ENCODE measurements at regions not wholly inside any gene's neighbourhood (a gene's known extent, or its start where the extent isn't known, plus 50 kb on each side); places are given as distances from the start of the nearest gene placed in this dataset.

DNA sequence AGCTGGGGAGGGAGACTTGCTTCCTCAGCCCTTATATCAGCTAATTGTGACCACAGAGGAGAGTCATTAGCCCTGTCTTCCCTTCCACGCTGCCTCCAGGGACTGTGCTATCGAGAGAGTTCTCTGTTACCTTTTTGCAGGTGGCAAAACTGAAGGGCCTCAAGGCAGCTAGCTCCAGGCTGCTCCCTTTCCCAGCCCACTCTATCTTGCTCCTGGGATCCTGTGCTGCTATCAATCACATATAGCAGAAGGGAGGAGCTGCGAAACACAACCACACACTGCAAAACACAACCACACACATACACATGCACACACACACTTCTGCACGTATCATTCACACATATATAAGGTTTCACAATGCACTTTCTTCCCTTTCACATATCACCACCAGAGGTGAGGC is 205.3 kb upstream of the MTNR1B start:
- DNase-seq (ENCODE audit: low spot score), result no peak

GRCh38 chr11:92765082-92765840 is 204.2 kb upstream of the MTNR1B start:
- no peak for DNase-seq (ENCODE audit: low spot score)

DNA sequence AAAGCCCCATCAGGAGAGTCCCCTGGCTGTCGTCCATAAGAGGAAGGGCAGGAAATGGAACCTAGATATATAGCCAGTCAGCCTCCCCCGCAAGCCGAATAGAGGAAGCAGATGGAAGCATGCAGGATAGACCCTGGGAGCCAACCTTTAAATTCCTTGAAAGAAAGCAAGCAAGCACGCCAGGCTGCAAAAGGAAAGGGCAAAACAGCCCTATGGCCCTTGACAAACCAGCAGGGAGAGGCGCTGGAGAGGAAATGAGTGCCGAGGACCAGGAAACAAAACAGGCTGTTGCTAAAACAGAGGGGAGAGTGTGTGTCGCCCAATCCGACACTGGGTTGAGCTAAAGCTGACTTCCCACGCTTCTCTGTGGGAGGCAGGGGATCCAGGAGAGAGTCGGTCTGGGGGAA is 203.5 kb upstream of the MTNR1B start:
- DNase-seq (ENCODE audit: low spot score), result no peak

DNA sequence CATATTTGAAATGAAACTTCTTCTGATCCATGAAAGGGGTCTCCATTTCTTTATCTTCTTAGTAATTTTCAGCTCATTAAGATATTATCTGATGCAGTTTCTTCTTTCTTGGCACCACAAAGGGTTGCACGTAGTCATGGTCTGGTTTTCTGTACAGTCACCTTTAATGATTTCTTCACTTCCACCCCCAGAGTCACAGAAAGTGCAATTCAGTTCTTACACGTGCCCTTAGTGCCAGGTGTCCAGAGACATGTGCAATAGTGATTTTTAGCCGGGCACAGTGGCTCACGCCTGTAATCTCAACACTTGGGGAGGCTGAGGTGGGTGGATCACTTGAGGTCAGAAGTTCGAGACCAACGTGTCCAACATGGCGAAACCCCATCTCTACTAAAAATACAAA is 202.8 kb upstream of the MTNR1B start:
- no peak for DNase-seq (ENCODE audit: low spot score)

DNA sequence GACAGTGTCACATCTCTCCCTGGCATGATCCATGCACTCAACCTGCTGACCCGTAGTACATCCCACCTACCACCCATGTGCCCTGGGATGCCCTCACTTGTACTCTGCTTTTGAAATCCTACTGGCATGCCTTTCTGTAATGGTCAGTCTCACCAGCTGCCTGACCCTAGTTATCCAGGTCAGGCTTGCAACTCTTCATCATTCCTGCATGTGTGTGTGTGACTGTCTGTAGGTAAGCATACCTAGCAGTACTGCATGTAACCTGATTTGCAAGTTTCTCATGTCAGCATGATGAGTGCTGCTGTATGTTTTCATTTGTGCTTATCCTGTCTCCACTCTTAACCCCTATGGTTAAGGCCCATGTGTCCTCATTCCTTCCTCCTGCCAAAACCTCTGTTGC is 202.0 kb upstream of the MTNR1B start:
- no peak for DNase-seq (ENCODE audit: low spot score)

DNA sequence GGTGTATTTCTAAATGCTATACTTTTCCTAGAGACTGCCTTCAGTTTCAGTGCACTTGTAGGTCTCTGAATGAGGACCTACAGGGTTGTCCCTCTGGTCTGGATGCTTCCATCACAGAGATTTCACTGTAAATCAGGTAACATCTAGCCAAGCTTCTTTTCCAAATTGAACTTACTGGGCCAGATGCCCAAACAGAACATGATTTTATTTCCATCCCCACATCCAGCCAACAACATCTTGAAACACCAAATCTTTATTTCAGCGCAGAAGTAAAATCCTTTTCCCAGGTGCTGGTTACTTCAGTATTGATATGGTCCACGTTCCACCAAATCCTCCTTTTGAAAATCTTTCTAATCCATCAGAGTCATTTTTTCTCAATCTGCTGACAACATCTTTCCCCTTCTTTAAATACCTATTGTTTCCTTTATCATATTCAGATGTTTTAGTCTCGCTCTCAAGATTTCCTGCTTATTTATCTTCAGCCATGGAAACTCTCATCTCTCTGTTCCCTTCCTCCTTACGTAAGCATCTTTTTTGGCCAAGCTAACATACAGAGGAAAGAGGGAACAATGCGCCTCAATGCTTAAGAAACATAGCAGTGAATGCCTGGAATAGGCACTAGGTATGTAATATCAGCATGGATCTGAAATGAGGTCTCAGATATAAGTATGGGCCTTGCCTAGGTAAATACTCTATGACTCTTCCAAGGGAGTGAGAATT is 201.2 kb upstream of the MTNR1B start:
- no peak for DNase-seq (ENCODE audit: low spot score)

GRCh38 chr11:92769112-92769511 is 200.3 kb upstream of the MTNR1B start:
- DNase-seq (ENCODE audit: low spot score), result no peak

DNA sequence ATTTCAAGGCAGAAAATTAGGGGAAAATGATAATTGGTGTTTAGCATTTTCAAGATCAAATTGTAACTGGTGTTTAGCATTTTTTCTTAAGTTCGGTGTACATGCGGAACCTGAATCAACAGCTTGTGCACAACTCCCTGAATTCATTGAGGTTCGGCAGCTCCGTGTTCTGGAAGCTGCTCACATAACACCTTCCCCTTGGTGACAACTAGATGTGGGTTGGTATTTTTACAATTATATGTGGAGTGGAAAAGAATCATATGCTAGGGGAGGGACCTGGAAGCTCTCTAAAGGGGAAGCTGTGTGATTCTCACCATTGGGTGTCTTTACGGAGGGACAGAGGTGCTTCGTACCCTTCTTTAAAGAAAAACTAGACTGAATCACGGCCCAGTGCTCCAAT is 199.0 kb upstream of the MTNR1B start:
- no peak for DNase-seq (ENCODE audit: low spot score)

DNA sequence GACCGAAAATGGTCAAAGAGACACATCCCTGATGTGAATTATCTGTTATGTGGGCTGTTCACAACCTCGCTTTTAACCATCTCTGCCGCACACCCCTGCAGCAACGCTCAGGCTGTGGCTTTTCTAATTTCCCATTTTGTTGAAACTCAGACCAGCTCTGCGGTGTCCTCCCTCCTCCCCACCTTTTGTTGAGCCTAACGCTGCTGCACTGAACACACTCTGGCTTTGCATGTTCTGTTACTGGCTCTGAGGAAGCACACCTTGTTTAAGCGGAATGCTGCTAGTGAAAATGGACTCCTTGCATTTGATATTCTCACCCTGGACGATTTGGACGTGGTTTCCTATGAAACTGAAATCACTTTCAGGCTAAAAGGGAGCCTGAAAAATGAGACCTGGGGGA is 198.5 kb upstream of the MTNR1B start:
- no peak for DNase-seq (ENCODE audit: low spot score)

DNA sequence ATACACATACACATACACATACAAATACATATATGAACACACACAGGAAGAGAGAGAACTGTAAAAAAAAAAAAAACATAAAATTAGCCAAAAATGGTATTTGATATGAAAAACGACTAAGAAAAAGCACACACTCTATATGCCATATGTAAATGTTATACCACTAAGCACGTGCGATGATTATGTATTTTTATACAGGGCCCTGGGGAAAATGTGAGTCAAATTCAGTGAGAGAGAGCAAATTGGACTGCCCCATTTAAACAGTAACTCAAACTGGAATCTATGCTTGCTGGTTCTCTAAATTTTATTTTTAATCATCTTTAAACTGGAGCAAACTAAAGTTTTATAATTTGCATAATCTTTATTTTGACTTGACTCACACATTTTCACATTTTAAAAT is 197.8 kb upstream of the MTNR1B start:
- DNase-seq (ENCODE audit: low spot score), result no peak

DNA sequence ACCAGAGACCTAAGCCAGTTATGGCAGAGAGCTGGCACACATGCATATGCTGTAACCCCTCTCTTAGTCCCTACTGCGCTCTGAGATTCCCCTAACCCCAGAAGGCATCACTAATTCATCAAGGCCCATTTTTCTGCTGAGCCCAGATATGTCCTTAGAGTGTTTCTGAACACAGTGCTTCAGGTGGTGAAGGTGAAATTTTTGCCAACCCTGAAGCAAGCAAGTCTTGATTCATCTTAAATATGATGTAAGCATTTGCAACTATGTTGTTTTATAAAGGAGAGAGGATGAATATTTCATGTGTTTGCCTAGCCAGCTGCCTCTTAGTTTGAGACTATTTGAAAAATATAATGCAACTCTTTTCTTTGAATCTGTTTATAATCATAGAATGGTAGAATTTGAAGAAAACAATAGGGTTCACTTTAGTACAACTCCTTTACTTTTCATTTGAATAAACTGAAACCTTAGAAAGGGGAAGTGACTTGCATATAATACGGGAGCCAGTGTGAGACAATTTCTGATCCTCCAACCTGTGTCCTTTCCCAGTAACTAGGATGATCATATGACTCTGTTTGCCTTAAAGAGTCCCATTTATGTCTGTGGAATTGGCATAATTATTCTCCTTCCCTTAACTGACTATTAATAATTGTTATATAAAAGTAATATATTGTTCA is 194.3 kb upstream of the MTNR1B start:
- DNase-seq (ENCODE audit: low spot score), result no peak

DNA sequence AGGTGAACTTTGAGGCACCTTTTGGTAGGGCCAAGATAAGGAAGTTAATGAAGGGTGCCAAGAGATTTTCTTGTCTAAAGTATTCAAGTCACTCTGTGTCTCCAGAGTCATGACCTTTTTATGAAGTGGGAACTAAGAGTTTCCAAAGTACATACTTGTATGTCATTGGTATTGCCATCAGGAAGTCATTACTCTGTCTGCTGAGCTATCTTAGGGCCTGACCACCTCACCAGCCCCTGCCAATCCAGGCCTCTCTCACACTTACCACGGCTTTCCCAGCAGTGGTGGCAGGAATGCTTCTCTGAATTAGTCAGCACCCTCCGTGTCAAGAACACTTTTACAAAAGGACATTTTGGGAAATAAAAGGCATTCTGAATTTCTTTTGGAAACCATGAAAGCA is 192.8 kb upstream of the MTNR1B start:
- no peak for DNase-seq (ENCODE audit: low spot score)

DNA sequence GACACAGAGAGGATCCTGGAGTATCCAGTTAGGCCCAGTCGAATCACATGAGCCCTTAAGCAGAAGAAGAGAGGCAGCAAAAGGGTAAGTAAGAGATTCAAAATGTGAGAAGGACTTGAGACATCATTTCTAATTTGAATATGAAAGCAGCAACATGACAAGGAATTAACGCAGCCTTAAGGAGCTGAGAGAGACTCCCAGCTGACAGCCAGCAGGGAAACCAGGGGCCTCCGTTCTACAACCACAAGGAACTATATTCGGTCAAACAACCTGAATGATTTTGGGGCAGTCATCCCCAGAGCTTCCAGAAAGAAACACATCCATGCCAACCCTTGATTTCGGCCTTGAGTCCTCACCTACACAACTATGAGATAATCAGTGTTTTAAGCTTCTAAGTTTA is 189.7 kb upstream of the MTNR1B start:
- DNase-seq (ENCODE audit: low spot score), result no peak

- no peak for DNase-seq (ENCODE audit: low spot score)
Observed at GRCh38 chr11:92781151-92781550, 188.3 kb upstream of the MTNR1B start.

- no peak for DNase-seq (ENCODE audit: low spot score)
Observed at GRCh38 chr11:92782806-92783205, 186.6 kb upstream of the MTNR1B start.

- DNase-seq (ENCODE audit: low spot score), result no peak
Observed at GRCh38 chr11:92784331-92784730, 185.1 kb upstream of the MTNR1B start.

GRCh38 chr11:92787638-92788037 is 181.8 kb upstream of the MTNR1B start:
- no peak for DNase-seq (ENCODE audit: low spot score)

- DNase-seq (ENCODE audit: low spot score), result no peak
Observed at GRCh38 chr11:92789761-92790160, 179.7 kb upstream of the MTNR1B start.

GRCh38 chr11:92790366-92790765 is 179.1 kb upstream of the MTNR1B start:
- no peak for DNase-seq (ENCODE audit: low spot score)

DNA sequence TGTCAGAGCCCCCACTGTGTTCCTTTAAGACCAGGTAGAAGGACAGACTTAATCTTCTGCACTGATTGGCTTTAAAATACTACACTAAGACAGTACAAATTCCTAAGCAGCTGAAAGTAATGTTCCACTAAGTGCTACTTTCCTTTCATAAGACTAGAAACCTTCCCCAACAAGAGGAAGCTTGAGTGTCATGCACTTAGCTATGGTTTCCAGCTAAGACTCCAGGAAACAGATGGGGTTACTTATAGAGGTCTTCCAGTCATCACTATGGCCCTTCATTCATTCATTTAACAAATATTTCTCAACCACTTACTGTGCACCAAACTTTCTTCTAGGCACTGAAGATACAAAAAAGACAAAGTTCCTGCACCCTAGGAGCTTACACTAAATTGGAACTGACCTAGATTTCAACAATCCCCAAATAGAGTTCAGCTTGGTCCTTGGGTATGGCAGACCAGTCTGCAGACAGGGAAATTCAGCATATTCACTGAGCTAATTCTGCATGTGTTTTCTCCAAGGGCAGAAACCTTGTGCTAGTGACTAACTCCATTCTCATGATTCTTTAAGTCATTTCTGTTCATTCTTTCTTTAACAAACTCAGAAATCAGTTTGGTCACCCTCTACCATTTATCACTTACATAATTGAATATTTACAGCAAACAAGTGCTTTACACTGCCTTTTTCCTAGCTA is 178.4 kb upstream of the MTNR1B start:
- DNase-seq (ENCODE audit: low spot score), result no peak

DNA sequence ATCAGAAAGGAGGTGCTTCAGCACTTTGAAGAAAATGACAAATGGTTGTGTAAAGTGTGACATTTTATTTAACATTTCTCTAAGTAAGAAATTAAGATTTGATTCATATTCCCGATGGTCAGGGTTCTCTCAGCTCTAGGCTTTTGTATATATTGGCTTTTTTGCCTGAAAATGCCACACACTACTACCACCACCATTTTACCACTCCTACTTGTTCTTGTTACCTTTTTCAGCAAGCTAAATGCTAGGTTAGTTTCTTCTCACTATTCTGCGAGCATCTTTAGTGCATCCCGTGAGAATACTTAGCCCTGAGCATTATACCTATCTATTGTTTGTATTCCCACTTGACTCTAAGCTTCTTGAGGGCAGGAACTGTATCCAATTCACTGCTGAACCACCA is 177.6 kb upstream of the MTNR1B start:
- no peak for DNase-seq (ENCODE audit: low spot score)

GRCh38 chr11:92793189-92793588 is 176.3 kb upstream of the MTNR1B start:
- no peak for DNase-seq (ENCODE audit: low spot score)

- no peak for DNase-seq (ENCODE audit: low spot score)
Observed at GRCh38 chr11:92794783-92795182, 174.7 kb upstream of the MTNR1B start.
